ENCODE measurements at regions not wholly inside any gene's neighbourhood (a gene's known extent, or its start where the extent isn't known, plus 50 kb on each side); places are given as distances from the start of the nearest gene placed in this dataset.

GRCh38 chr2:105592288-105592687, 152.4 kb upstream of the NCK2 start:
- no peak for DNase-seq

- no peak for DNase-seq
These were observed 153.7 kb upstream of the NCK2 start for GRCh38 chr2:105590780-105591660.

- no peak for DNase-seq
These were observed 156.1 kb upstream of the NCK2 start for GRCh38 chr2:105588581-105588980.

GRCh38 chr2:105587637-105588036, 157.1 kb upstream of the NCK2 start:
- DNase-seq, result no peak

GRCh38 chr2:105584435-105585010, 160.2 kb upstream of the NCK2 start:
- no peak for DNase-seq

GRCh38 chr2:105582952-105583660, 161.6 kb upstream of the NCK2 start:
- DNase-seq, result no peak

GRCh38 chr2:105581555-105581944, 163.2 kb upstream of the NCK2 start:
- DNase-seq, result no peak

- DNase-seq, result no peak
These were observed 163.7 kb upstream of the NCK2 start for GRCh38 chr2:105580870-105581554.

- DNase-seq, result no peak
These were observed 164.5 kb upstream of the NCK2 start for GRCh38 chr2:105580216-105580615.

- DNase-seq, result no peak
These were observed 166.5 kb upstream of the NCK2 start for GRCh38 chr2:105578166-105578565.

GRCh38 chr2:105577762-105578161, 166.9 kb upstream of the NCK2 start:
- no peak for DNase-seq

GRCh38 chr2:105576440-105577241, 168.1 kb upstream of the NCK2 start:
- peak in 1 of 2 experiments; percentile 32 for DNase-seq

- DNase-seq, result no peak
These were observed 168.7 kb upstream of the NCK2 start for GRCh38 chr2:105576050-105576439.

GRCh38 chr2:105575499-105576025, 169.2 kb upstream of the NCK2 start:
- DNase-seq, result no peak

GRCh38 chr2:105574796-105575344, 169.8 kb upstream of the NCK2 start:
- DNase-seq, result no peak

GRCh38 chr2:105573910-105574655, 170.6 kb upstream of the NCK2 start:
- DNase-seq, result no peak

- no peak for DNase-seq
These were observed 171.2 kb upstream of the NCK2 start for GRCh38 chr2:105573490-105573889.

GRCh38 chr2:105571445-105571987, 172.7 kb upstream of the FHL2 start:
- DNase-seq, result no peak

GRCh38 chr2:105570757-105571156, 171.9 kb upstream of the FHL2 start:
- no peak for DNase-seq

- no peak for DNase-seq
These were observed 171.5 kb upstream of the FHL2 start for GRCh38 chr2:105570326-105570725.

GRCh38 chr2:105569606-105570005, 170.8 kb upstream of the FHL2 start:
- DNase-seq, result no peak

Data from activated T-cell treated with anti-CD3 and anti-CD28 coated beads, Interleukin-2, amount 50 U/mL, for 48 hours (primary cell).